ENCODE measurements at regions not wholly inside any gene's neighbourhood (a gene's known extent, or its start where the extent isn't known, plus 50 kb on each side); places are given as distances from the start of the nearest gene placed in this dataset.
A peak's percentile ranks its signal among the peaks of the same experiment; 100 is the strongest.

GRCh38 chr9:81522716-81523551 is 166.4 kb downstream of the TLE1 start:
- TF ChIP-seq POLR2A (IDR thresholded peaks at IDR 0.05) (no peak), CTCF (IDR thresholded peaks at IDR 0.05) (peak; percentile 30 to 71 (median 68))

All from body of pancreas (tissue), 4 donors.